GM12878 (cell line): ENCODE measurements at regions not wholly inside any gene's neighbourhood (a gene's known extent, or its start where the extent isn't known, plus 50 kb on each side); places are given as distances from the start of the nearest gene placed in this dataset.

Experiments
- JUND ChIP-seq: IDR thresholded peaks from 2 replicates; pipeline ENCODE4 v1.6.1; 2012; ENCODE audit warnings: low read depth, mild to moderate bottlenecking, low read length, improper control_type of control experiment, moderate library complexity
- REST ChIP-seq: IDR thresholded peaks from 2 replicates; pipeline ENCODE4 v1.6.1; 2012; ENCODE audit warnings: mild to moderate bottlenecking, low read depth, low read length
- USF2 ChIP-seq: IDR thresholded peaks from 2 replicates; pipeline ENCODE4 v1.6.1; 2011; ENCODE audit warnings: low read depth, low read length, improper control_type of control experiment, borderline replicate concordance

- TF ChIP-seq JUND, result no peak
- no peak for TF ChIP-seq USF2
- TF ChIP-seq REST, result no peak
These were observed 67.9 kb upstream of the API5 start for GRCh38 chr11:43243927-43244326.
